H9 (cell line): ENCODE measurements at regions not wholly inside any gene's neighbourhood (a gene's known extent, or its start where the extent isn't known, plus 50 kb on each side); places are given as distances from the start of the nearest gene placed in this dataset.

ENCODE experiments used
- DNase-seq: peaks from one replicate; pipeline ENCODE4 v3.0.0-alpha.2; 2017
- H2AFZ ChIP-seq: one replicate; pipeline ENCODE4 v1.6.1; 2013; ENCODE audit warnings: mild to moderate bottlenecking, low read length, control low read depth, moderate library complexity
- H2AK5ac ChIP-seq: 2 replicates; pipeline ENCODE4 v1.6.1; 2013; ENCODE audit warnings: low read length, control low read depth, mixed read lengths; ENCODE audit not compliant: insufficient read length
- H2BK120ac ChIP-seq: one replicate; pipeline ENCODE4 v1.6.1; 2013; ENCODE audit warnings: low read depth, mild to moderate bottlenecking, low read length, control low read depth, inconsistent platforms; ENCODE audit not compliant: poor library complexity, severe bottlenecking
- H2BK12ac ChIP-seq: 2 replicates; pipeline ENCODE4 v1.6.1; 2013; ENCODE audit warnings: low read length, control low read depth, mixed read lengths, low read depth; ENCODE audit not compliant: insufficient read length
- H2BK15ac ChIP-seq: 2 replicates; pipeline ENCODE4 v1.6.1; 2013; ENCODE audit warnings: low read depth, low read length, control low read depth
- H2BK20ac ChIP-seq: one replicate; pipeline ENCODE4 v1.6.1; 2013; ENCODE audit warnings: low read depth, mild to moderate bottlenecking, low read length, control low read depth, inconsistent platforms; ENCODE audit not compliant: poor library complexity, severe bottlenecking
- H2BK5ac ChIP-seq: 2 replicates; pipeline ENCODE4 v1.6.1; 2013; ENCODE audit warnings: low read length, control low read depth, mixed read lengths; ENCODE audit not compliant: insufficient read length
- H3K14ac ChIP-seq: 2 replicates; pipeline ENCODE4 v1.6.1; 2013; ENCODE audit warnings: low read length, control low read depth; ENCODE audit not compliant: insufficient read depth
- H3K18ac ChIP-seq: 2 replicates; pipeline ENCODE4 v1.6.1; 2013; ENCODE audit warnings: low read depth, mild to moderate bottlenecking, mixed read lengths, low read length, control low read depth; ENCODE audit not compliant: insufficient read length
- H3K23ac ChIP-seq: 2 replicates; pipeline ENCODE4 v1.6.1; 2013; ENCODE audit warnings: low read length, control low read depth, mixed read lengths, low read depth; ENCODE audit not compliant: insufficient read length
- H3K23me2 ChIP-seq: 2 replicates; pipeline ENCODE4 v1.6.1; 2013; ENCODE audit warnings: low read depth, mild to moderate bottlenecking, mixed read lengths, low read length, control low read depth; ENCODE audit not compliant: insufficient read length, poor library complexity, severe bottlenecking
- H3K27ac ChIP-seq: 2 replicates; pipeline ENCODE4 v1.5.1; 2013; ENCODE audit warnings: low read length, control low read depth, mixed read lengths, low read depth; ENCODE audit not compliant: insufficient read length
- H3K27me3 ChIP-seq: 2 replicates; pipeline ENCODE4 v1.6.1; 2013; ENCODE audit warnings: low read length, control low read depth, inconsistent platforms; ENCODE audit not compliant: insufficient read depth
- H3K4ac ChIP-seq: 2 replicates; pipeline ENCODE4 v1.6.1; 2013; ENCODE audit warnings: low read depth, mild to moderate bottlenecking, control low read depth, inconsistent platforms, low read length, moderate library complexity
- H3K4me1 ChIP-seq: 2 replicates; pipeline ENCODE4 v1.6.1; 2013; ENCODE audit warnings: low read length, control low read depth, inconsistent platforms; ENCODE audit not compliant: insufficient read depth
- H3K4me2 ChIP-seq: 2 replicates; pipeline ENCODE4 v1.6.1; 2013; ENCODE audit warnings: low read length, control low read depth, mixed read lengths; ENCODE audit not compliant: insufficient read length, insufficient read depth
- H3K56ac ChIP-seq: 2 replicates; pipeline ENCODE4 v1.6.1; 2013; ENCODE audit warnings: low read depth, mild to moderate bottlenecking, mixed read lengths, low read length, control low read depth; ENCODE audit not compliant: insufficient read length
- H3K79me1 ChIP-seq: 2 replicates; pipeline ENCODE4 v1.6.1; 2013; ENCODE audit warnings: low read depth, mild to moderate bottlenecking, moderate library complexity, low read length, control low read depth, inconsistent platforms; ENCODE audit not compliant: insufficient read depth, poor library complexity, severe bottlenecking
- H3K79me2 ChIP-seq: 2 replicates; pipeline ENCODE4 v1.6.1; 2013; ENCODE audit warnings: low read length, control low read depth, inconsistent platforms; ENCODE audit not compliant: insufficient read depth
- H3K9ac ChIP-seq: 2 replicates; pipeline ENCODE4 v1.6.1; 2013; ENCODE audit warnings: low read length, control low read depth, mixed read lengths; ENCODE audit not compliant: insufficient read length; ENCODE audit errors: extremely low read depth
- H3K9me3 ChIP-seq: one replicate; pipeline ENCODE4 v1.6.1; 2013; ENCODE audit warnings: low read depth, low read length, inconsistent platforms; ENCODE audit not compliant: control insufficient read depth
- H3T11ph ChIP-seq: one replicate; pipeline ENCODE4 v1.6.1; 2013; ENCODE audit warnings: mild to moderate bottlenecking, low read length, control low read depth, inconsistent platforms
- H4K20me1 ChIP-seq: one replicate; pipeline ENCODE4 v1.6.1; 2013; ENCODE audit not compliant: control insufficient read depth, insufficient read length, insufficient read depth
- H4K5ac ChIP-seq: 2 replicates; pipeline ENCODE4 v1.6.1; 2013; ENCODE audit warnings: low read depth, mild to moderate bottlenecking, mixed read lengths, low read length, control low read depth; ENCODE audit not compliant: insufficient read length
- H4K8ac ChIP-seq: replicated peaks from 2 replicates; pipeline ENCODE4 v1.6.1; 2013; ENCODE audit warnings: low read length, control low read depth, mixed read lengths, low read depth; ENCODE audit not compliant: insufficient read length
- H4K91ac ChIP-seq: 2 replicates; pipeline ENCODE4 v1.6.1; 2013; ENCODE audit warnings: low read depth, mild to moderate bottlenecking, moderate library complexity, mixed read lengths, low read length, control low read depth; ENCODE audit not compliant: insufficient read length
- H3K27ac Mint-ChIP-seq, 3 experiments: 2 replicates in 2 of 3; 3 replicates in 1 of 3; pipeline ENCODE4 v1.8.0; 2020 to 2021; ENCODE audit warnings: mixed read lengths in 3 of 3, mild to moderate bottlenecking in 1 of 3, moderate library complexity in 1 of 3
- H3K27me3 Mint-ChIP-seq: 2 replicates; pipeline ENCODE4 v1.8.0; 2021; ENCODE audit warnings: low read depth, mild to moderate bottlenecking, moderate library complexity, mixed read lengths
- H3K36me3 Mint-ChIP-seq, 3 experiments: 2 replicates in 2 of 3; 3 replicates in 1 of 3; pipeline ENCODE4 v1.8.0; 2020 to 2021; ENCODE audit warnings: low read depth in 3 of 3, mixed read lengths in 3 of 3; ENCODE audit not compliant: insufficient read depth in 1 of 3
- H3K4me1 Mint-ChIP-seq, 2 experiments: 2 replicates each; pipeline ENCODE4 v1.8.0; 2020; ENCODE audit warnings: mixed read lengths in 2 of 2
- H3K4me3 Mint-ChIP-seq, 2 experiments: 2 replicates in 1 of 2; 3 replicates in 1 of 2; pipeline ENCODE4 v1.8.0; 2020 to 2021; ENCODE audit warnings: mild to moderate bottlenecking in 2 of 2, mixed read lengths in 2 of 2, moderate library complexity in 1 of 2
- H3K9me3 Mint-ChIP-seq, 2 experiments: 2 replicates in 1 of 2; 3 replicates in 1 of 2; pipeline ENCODE4 v1.8.0; 2020; ENCODE audit warnings: mild to moderate bottlenecking in 2 of 2, mixed read lengths in 2 of 2, moderate library complexity in 1 of 2
- WGBS: extraction: QIAGEN DNeasy Blood & Tissue Kit; methylation state at CpG from one replicate; pipeline ENCODE4 v1.1.7; 2013; ENCODE audit warnings: missing lambda C conversion rate, low lambda C conversion rate, mixed read lengths; ENCODE audit not compliant: insufficient read length; ENCODE audit errors: extremely low coverage; 5-methylcytosine and 5-hydroxymethylcytosine counted together
- TF ChIP-seq, protein P1 (sequence below): fragments of 200-600 bp; sonication (generic); conservative IDR thresholded peaks from 3 replicates; pipeline ENCODE4 v1.8.0; 2021; ENCODE audit warnings: antibody characterized with exemption, mild to moderate bottlenecking

DNA sequence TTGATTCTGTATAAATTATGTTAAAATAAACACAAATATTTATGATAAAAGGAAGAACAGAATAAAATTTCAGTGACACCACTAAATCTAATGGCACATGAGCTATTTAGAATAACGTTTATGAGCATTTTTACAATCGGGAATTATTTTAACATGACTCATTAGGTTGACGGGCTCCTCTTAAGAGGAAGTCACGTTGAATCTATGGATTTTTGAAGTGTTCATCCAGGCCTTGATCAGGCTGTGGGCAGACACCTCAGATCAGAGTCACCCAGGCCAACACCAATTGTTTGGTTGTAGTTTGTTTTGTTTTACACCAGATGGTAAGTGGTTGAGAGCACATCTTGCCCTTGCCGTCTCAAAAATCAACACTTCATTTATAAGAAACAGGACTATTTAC, 257.8 kb downstream of the FOXO1 start:
- Histone ChIP-seq H4K20me1 (no peaks in the 10 kb centered on the region), H4K8ac (no peak overlapping the region), H2AK5ac (no peak overlapping the region), H3K4me2 (no peak overlapping the region), H3K23me2 (no peaks in the 10 kb centered on the region), H2BK20ac (no peak overlapping the region), H3K4me1 (no peaks in the 10 kb centered on the region), H3K79me1 (no peaks in the 10 kb centered on the region), H3K18ac (no peak overlapping the region), H3K23ac (no peak overlapping the region), H3K79me2 (0 out of 2 replicates have a peak, but pooled peaks cover 2% of the 10 kb centered on the region), H4K5ac (no peak overlapping the region), H2BK120ac (no peak overlapping the region), H3K9me3 (no peaks in the 10 kb centered on the region), H3K9ac (no peak overlapping the region), H2AFZ (no peak overlapping the region), H2BK12ac (no peak overlapping the region), H4K91ac (no peak overlapping the region), H3K27me3 (no peaks in the 10 kb centered on the region), H3K14ac (no peak overlapping the region), H3T11ph (no peak overlapping the region), H3K27ac (no peak overlapping the region), H3K56ac (no peak overlapping the region), H2BK15ac (no peak overlapping the region), H2BK5ac (no peak overlapping the region), H3K4ac (no peak overlapping the region)
- DNase-seq: no peak
- no peak overlapping the region for H3K4me3 Mint-ChIP-seq
- H3K36me3 Mint-ChIP-seq: no peaks in the 10 kb centered on the region
- H3K4me1 Mint-ChIP-seq: peaks cover under 1 to 4% of the 10 kb centered on the region in 2 experiments; a peak in 2 of 4 replicates
- peaks cover 0 to 5% of the 10 kb centered on the region in 2 experiments; a peak in 2 of 5 replicates for H3K9me3 Mint-ChIP-seq
- WGBS: no CpG with 5 or more reads among the region's 5 CpGs
- H3K27ac Mint-ChIP-seq: no peak overlapping the region
- TF ChIP-seq, protein P1, sequence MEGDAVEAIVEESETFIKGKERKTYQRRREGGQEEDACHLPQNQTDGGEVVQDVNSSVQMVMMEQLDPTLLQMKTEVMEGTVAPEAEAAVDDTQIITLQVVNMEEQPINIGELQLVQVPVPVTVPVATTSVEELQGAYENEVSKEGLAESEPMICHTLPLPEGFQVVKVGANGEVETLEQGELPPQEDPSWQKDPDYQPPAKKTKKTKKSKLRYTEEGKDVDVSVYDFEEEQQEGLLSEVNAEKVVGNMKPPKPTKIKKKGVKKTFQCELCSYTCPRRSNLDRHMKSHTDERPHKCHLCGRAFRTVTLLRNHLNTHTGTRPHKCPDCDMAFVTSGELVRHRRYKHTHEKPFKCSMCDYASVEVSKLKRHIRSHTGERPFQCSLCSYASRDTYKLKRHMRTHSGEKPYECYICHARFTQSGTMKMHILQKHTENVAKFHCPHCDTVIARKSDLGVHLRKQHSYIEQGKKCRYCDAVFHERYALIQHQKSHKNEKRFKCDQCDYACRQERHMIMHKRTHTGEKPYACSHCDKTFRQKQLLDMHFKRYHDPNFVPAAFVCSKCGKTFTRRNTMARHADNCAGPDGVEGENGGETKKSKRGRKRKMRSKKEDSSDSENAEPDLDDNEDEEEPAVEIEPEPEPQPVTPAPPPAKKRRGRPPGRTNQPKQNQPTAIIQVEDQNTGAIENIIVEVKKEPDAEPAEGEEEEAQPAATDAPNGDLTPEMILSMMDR: no peak
- no peaks in the 10 kb centered on the region; the same call in 1 of the 2 replicates for H3K27me3 Mint-ChIP-seq
